COR-L47 (cell line): ENCODE measurements at regions not wholly inside any gene's neighbourhood (a gene's known extent, or its start where the extent isn't known, plus 50 kb on each side); places are given as distances from the start of the nearest gene placed in this dataset.
"Not testable (repeated sequence)": the region's sequence is repeated elsewhere in the genome, so short reads cannot be mapped to it uniquely, and the experiment has no call there.

Experiments
- DNase-seq: peaks from one replicate; lab custom pipeline; 2025; lab: John Stamatoyannopoulos, UW

DNA sequence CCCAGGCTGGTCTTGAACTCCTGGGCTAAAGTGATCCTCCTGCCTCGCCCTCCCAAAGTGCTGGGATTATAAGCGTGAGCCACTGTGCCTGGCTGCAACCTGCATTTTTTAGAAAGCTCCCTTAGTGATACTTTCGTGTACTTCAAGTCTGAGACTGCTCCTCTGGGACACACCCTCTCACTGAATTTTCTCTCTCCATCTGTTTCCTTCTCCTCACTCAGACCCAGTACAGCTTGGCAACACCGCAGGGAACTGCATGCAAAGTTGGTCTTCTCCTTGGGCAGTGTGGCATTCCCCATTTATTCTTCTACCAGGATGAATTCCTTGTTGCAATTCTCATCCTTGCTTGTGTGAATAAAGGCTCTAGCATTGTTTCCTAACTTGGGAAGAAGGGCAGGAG, 175.9 kb downstream of the LPIN1 start:
- no peak for DNase-seq

DNA sequence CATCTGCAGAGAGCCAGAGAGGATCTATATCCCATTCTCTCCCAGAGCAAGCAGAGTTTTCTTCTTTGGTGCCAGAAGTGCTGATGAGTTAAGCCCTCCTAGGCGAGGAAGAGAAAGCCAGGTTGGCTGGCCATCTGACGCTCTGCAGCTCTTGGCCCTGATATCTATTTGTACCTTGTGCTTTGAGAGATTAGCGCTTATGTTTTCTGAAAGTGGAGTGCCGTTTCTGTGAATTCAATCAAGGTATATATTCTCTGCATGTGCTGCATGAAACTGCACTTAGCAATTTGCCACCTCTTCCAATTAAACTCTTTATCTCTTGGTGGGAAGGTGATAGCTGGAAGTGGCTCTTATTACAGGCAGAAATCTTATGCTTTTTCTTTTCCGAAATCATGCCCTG, 177.5 kb downstream of the LPIN1 start:
- DNase-seq = no peak

- no peak for DNase-seq
Observed at GRCh38 chr2:11925295-11926066, 179.0 kb downstream of the LPIN1 start.

GRCh38 chr2:11930211-11930761, 183.9 kb downstream of the LPIN1 start:
- no peak for DNase-seq

DNA sequence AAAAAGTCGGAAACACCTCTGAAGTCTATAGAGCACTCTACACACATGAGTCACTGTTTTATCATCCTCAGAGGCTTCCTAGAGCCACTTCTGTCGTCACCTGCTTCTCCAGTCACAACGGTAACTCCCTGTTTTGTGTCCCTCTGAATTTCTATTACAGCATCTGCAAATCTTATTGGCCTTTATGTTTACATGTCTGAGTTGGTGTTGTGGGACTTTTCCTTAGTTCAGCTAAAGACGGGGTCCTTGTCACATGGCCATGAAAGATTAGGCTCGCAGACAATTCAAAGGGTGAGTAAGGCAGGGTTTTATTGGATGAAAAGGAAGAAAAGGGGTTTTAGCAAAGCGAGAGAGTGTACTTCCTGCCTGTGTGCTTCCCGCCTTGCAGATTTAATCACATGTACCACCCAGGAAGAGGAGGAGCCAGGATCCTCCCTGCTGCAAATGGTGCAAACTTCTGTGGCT, 185.6 kb downstream of the LPIN1 start:
- DNase-seq = no peak

DNA sequence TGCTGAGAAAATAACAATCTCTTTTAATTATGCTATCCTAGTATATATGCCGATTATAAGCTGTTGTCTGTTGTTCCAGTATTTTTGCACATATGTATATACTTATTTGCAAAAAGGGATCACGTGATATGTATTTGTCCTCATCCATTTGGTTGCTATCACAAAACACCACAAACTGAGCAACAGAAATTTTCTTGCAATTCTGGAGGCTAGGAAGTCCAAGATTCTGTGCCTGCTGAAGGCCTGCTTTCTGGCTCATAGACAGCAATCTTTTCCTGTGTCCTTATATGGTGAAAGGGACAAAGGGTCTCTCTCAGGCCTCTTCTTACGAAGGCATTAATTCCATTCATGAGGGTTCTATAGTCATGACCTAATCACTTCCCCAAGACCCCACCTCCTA, 186.5 kb downstream of the LPIN1 start:
- DNase-seq = no peak

DNA sequence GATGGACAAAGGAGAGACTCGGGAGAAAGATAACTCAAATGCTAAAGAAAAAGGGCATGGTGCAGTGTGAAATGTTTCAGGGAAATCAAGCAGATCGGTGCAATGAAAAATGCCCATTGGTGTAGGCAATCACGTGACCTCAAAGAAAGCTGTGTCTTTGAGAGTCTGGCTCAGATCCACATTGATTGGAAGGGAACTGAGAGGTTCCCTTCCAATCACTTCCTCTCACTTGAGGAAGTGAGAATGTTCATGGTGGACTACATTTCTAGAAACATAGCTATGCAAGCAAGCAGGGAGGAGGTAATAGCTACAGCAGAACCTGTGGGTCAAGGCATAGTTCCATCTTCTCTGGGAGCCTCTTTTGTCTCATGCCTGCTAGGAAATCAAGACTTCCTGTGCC, 187.4 kb downstream of the LPIN1 start:
- DNase-seq = no peak

DNA sequence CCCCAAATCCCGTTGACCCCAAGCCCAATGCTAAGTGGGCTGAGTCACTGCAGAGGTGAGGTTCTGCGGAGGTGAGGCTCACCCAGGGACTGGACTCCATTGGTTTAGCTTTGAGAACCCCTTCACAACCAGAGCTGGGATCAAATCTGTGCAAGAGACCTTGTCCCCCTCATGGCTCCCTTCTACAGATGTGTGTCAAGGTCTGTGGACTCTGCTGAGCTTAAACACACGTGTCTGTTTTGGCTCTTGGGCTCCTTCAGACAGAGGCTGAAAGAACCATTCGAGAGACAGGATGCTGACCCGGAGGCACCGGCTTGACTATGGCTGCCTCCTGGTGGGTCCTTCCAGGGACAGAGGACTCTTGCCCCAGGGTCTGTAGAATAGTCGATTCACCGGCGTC, 190.3 kb downstream of the LPIN1 start:
- no peak for DNase-seq

- no peak for DNase-seq
Observed at GRCh38 chr2:11938196-11938595, 191.8 kb downstream of the LPIN1 start.

DNA sequence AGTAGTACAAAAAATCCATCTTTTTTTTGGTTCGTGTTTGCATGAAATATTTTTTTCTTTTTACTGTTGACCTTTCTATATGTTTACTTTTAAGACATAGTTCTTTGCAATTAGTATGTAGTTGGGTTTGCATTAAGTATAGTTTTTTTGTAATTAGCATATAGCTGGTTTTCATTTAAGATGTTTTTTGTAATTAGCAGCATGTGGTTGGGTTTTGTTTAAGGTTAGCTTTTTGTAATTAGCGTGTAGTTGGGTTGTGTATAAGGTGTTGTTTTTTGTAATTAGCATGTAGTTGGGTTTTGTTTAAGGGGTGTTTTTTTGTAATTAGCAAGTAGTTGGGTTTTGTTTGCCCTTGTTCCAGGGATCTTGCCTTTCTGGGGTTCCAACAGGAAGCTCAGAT, 193.1 kb downstream of the LPIN1 start:
- no peak for DNase-seq

DNA sequence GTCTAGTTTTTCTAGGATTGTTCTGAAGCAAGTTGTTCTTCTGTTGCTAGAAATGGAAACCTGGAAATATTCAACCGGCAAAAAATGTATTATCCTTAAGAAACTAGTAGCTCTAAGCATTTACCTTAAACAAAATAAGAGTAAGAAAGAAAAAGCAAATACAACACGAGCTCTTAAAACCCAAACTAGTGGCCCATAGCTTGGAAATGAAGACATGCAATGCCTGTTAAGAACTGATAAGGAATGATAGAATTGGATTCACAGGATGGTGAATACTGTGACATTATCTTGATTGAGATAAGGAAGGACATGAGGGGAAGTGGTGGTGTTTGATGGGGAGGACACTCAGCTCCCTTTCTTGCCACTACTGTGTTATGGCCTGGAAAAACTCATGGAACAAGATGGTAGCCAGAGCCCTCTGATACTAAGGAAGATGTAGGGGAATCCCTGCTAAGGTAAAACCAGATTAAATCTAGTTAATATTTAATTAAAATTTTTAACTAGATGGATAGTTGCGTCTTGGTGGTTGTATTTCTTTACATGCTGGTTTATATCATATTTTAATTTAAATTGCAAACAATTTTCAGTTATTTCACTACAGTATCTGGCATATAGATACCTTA, 193.8 kb downstream of the LPIN1 start:
- no peak for DNase-seq

GRCh38 chr2:11940799-11941198, 194.4 kb downstream of the LPIN1 start:
- DNase-seq = no peak

DNA sequence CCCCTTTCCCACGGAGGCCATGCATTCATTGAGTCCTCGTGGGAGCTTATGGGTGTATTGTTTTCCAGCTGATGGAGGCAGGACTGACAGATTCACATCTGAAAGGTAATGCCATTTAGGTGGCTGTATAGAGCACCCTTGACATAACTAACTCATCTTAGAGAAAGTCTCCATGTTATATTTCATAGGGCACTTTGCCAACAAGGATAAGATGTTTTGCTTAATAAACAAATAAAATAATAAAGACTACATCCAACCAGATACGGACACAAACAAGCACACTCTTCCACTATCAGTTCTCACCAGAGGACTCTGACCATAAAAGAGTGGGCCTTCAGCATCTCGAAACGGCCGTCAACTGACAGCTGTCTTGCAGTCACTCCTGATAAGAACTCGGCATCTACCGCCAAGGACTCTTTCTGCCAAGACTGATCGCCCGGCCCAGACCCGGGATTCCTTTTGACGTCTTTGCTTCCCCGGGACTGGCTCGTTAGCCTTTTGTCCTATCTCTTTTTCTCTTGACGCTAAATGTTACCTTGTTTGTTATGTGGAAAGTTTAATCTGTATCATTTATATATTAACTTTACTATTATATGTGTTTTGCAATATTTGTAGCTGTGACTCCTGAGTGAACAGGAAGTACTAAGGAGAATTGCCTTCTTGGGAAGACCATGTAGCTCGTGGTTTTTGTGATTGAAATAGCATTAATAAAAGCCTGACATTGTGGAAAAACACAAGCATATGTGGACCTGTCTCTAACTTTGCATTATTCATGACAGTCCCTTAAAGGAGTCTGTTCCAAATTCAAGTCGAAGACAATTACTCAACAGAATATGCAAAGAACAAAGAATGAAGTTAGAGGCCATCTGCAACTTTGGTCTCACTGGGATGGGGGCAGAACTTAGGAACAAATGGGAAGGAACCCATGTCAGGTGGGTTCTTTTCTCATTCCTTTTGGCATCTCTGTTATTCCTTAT, 195.1 kb downstream of the LPIN1 start:
- DNase-seq = no peak

GRCh38 chr2:11942178-11942569, 195.7 kb downstream of the LPIN1 start:
- no peak for DNase-seq

GRCh38 chr2:11944311-11944710, 197.9 kb downstream of the LPIN1 start:
- no peak for DNase-seq

- no peak for DNase-seq
Observed at GRCh38 chr2:11945139-11946126, 199.0 kb downstream of the LPIN1 start.

- no peak for DNase-seq
Observed at GRCh38 chr2:11947956-11948355, 201.5 kb downstream of the LPIN1 start.

DNA sequence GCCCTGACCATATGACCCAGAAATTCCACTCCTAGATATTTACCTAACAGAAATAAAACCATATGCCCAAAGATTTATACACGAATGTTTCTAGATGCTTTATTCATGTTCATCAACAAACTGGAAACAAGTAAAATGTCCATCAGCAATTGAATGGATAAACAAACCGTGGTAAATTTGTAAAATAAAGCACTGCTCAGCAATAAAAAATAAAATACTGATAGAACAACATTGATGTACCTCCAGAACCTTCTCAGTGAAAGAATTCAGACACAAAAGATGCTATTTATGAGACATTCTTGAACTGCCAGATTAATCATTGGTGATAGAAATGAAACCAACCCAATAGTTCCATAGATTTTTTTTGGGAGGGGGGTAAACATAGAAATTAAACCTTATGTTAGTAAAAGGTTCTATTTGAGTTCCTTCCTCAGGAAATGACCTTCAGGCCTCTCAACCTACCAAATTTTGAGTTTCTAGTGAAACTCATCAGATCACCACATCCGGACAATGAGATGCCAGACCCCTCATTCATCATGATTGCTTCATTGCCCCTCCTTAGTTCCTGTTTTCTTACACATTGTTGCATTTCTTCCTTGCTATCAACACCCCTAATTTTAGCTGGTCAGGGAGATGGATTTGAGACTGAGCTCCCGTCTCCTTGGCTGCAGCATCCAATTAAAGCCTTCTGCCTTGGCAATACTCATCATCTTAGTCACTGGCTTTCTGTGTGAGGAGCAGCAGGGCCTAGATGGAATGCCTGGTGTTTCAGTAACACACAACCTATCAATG, 203.5 kb downstream of the LPIN1 start:
- no peak for DNase-seq

GRCh38 chr2:11950896-11951295, 204.5 kb downstream of the LPIN1 start:
- no peak for DNase-seq

- DNase-seq = not testable (repeated sequence)
Observed at GRCh38 chr2:11951492-11951891, 205.1 kb downstream of the LPIN1 start.
